HepG2 (cell line): ENCODE measurements at regions not wholly inside any gene's neighbourhood (a gene's known extent, or its start where the extent isn't known, plus 50 kb on each side); places are given as distances from the start of the nearest gene placed in this dataset.

Experiments
- ATAC-seq: fragments of 200-7000 bp; cut with Tn5 transposase; 3 replicates; pipeline ENCODE4 v1.9.1; 2020; ENCODE audit warnings: mild to moderate bottlenecking, moderate library complexity
- BruUV-seq: library from RNA; stranded (reverse); fragments of 400-500 nt; replicated peaks from 2 replicates; lab custom pipeline; 2021; lab: Mats Ljungman, UMichigan
- CTCF ChIA-PET: fragments of 300-600 bp; formaldehyde crosslinking; extraction: SDS; loops from one replicate; lab custom pipeline; 2021; ENCODE audit warnings: low total read pairs, inconsistent platforms, low intra/inter-chr PET ratio; lab: Yijun Ruan, JAX
- POLR2A ChIA-PET: fragments of 350-600 bp; sonication (Branson Sonifier 250); formaldehyde crosslinking; loops from one replicate; lab custom pipeline; 2020; ENCODE audit warnings: antibody characterized with exemption, inconsistent platforms; lab: Yijun Ruan, JAX
- DNase-seq: peaks from one replicate; pipeline ENCODE4 v3.0.0-alpha.2; 2015; ENCODE audit warnings: low spot score
- FAIRE-seq: peaks from 3 replicates; lab custom pipeline; 2011; peaks lifted over from hg19 to GRCh38; lab: Jason Lieb, UNC
- H2AFZ ChIP-seq: one replicate; pipeline ENCODE4 v1.6.1; 2011; ENCODE audit warnings: low read length, inconsistent platforms
- H3K27ac ChIP-seq: fragments of 300-600 bp; 3 replicates; pipeline ENCODE4 v1.8.0; 2011; ENCODE audit warnings: mixed run types, mild to moderate bottlenecking, mixed read lengths, low read length, inconsistent platforms; ENCODE audit not compliant: insufficient read depth; ENCODE audit errors: extremely low read length
- H3K27me3 ChIP-seq, 2 experiments: fragments of 200-600 bp in 1 of 2; 2 replicates in 1 of 2; 3 replicates in 1 of 2; pipeline versions ENCODE4 v1.6.0 to v1.8.0; 2011; ENCODE audit warnings: low read length in 2 of 2, mild to moderate bottlenecking in 2 of 2, moderate library complexity in 2 of 2, inconsistent platforms in 1 of 2; ENCODE audit not compliant: insufficient read depth in 2 of 2, control insufficient read depth in 1 of 2
- H3K36me3 ChIP-seq, 2 experiments: fragments of 200-600 bp in 1 of 2; replicated peaks in 1 of 2; 2 replicates in 1 of 2; 3 replicates in 1 of 2; pipeline versions ENCODE4 v1.5.1 to v1.8.0; 2011; ENCODE audit warnings: low read length in 2 of 2, inconsistent platforms in 1 of 2; ENCODE audit not compliant: insufficient read depth in 2 of 2, control insufficient read depth in 1 of 2
- H3K4me1 ChIP-seq: 2 replicates; pipeline ENCODE4 v1.5.1; 2012; ENCODE audit warnings: low read length, inconsistent platforms; ENCODE audit not compliant: insufficient read depth
- H3K4me2 ChIP-seq: 2 replicates; pipeline ENCODE4 v1.6.0; 2011; ENCODE audit warnings: low read depth, low read length, inconsistent platforms
- H3K4me3 ChIP-seq, 3 experiments: fragments of 200-600 bp in 1 of 3; sonication (generic), shearing (Covaris generic) in 1 of 3; replicated peaks in 1 of 3; 2 replicates each; pipeline ENCODE4 v1.5.1; 2011 to 2016; ENCODE audit warnings: low read length in 3 of 3, inconsistent platforms in 2 of 3, low read depth in 2 of 3, mild to moderate bottlenecking in 2 of 3, control low read depth in 1 of 3, mixed read lengths in 1 of 3; ENCODE audit not compliant: insufficient read depth in 1 of 3
- H3K79me2 ChIP-seq: one replicate; pipeline ENCODE4 v1.6.1; 2011; ENCODE audit warnings: low read length, inconsistent platforms; ENCODE audit not compliant: insufficient read depth
- H3K9ac ChIP-seq: 2 replicates; pipeline ENCODE4 v1.6.0; 2011; ENCODE audit warnings: mild to moderate bottlenecking, low read depth, low read length, inconsistent platforms; ENCODE audit not compliant: insufficient read depth
- H3K9me3 ChIP-seq: 2 replicates; pipeline ENCODE4 v1.5.1; 2012; ENCODE audit warnings: mild to moderate bottlenecking, low read length
- H4K20me1 ChIP-seq: 2 replicates; pipeline ENCODE4 v1.6.0; 2011; ENCODE audit warnings: inconsistent platforms, mild to moderate bottlenecking, low read length, moderate library complexity; ENCODE audit not compliant: insufficient read depth
- MED13 ChIP-seq: sonication (generic); formaldehyde crosslinking; IDR thresholded peaks from 2 replicates; pipeline ENCODE4 v1.5.0; 2020; ENCODE audit warnings: missing genetic modification reagents
- REXO4 ChIP-seq: sonication (generic); formaldehyde crosslinking; IDR thresholded peaks from 2 replicates; pipeline ENCODE4 v1.8.0; 2022; ENCODE audit warnings: missing genetic modification reagents, mild to moderate bottlenecking, borderline replicate concordance
- SIX4 ChIP-seq: sonication (generic); formaldehyde crosslinking; IDR thresholded peaks from 2 replicates; pipeline ENCODE4 v1.4.0; 2020; ENCODE audit warnings: missing genetic modification reagents
- SMAD1 ChIP-seq: sonication (generic); formaldehyde crosslinking; IDR thresholded peaks from 2 replicates; pipeline ENCODE4 v1.4.0; 2020; ENCODE audit warnings: missing genetic modification reagents, low read depth, mild to moderate bottlenecking, borderline replicate concordance
- SMYD3 ChIP-seq: sonication (generic); formaldehyde crosslinking; IDR thresholded peaks from 2 replicates; pipeline ENCODE4 v1.8.1; 2023; ENCODE audit warnings: mild to moderate bottlenecking, missing genetic modification reagents
- ZMYM3 ChIP-seq: sonication (generic); formaldehyde crosslinking; IDR thresholded peaks from 2 replicates; pipeline ENCODE4 v1.5.1; 2020; ENCODE audit warnings: mild to moderate bottlenecking, missing genetic modification reagents
- ZNF644 ChIP-seq: IDR thresholded peaks from 2 replicates; pipeline ENCODE4 v1.6.1; 2016; ENCODE audit warnings: low read depth
- WGBS: methylation state at CpG from one replicate; pipeline ENCODE4 v1.1.6; 2017; ENCODE audit warnings: low lambda C conversion rate; 5-methylcytosine and 5-hydroxymethylcytosine counted together
- in situ Hi-C: cut with HindIII; loops from 2 replicates; pipeline ENCODE4 v1.10.0; 2017; ENCODE audit warnings: low pct_unique_long_range_greater_than_20kb; ENCODE audit not compliant: extremely low pct_ligation_motif_present
- intact Hi-C: fragments of 100-400 bp; cut with micrococcal nuclease; formaldehyde crosslinking; loops from one replicate; pipeline ENCODE4 v1.10.0; 2022; ENCODE audit not compliant: unreplicated experiment
- TF ChIP-seq, protein P1 (sequence below), 2 experiments: fragments of 450-650 bp in 1 of 2; sonication (generic) in 1 of 2; formaldehyde crosslinking in 1 of 2; IDR thresholded peaks; 2 replicates each; pipeline versions ENCODE4 v1.6.1 to v1.8.0; 2016 to 2022; ENCODE audit warnings: antibody characterized with exemption in 1 of 2, mild to moderate bottlenecking in 1 of 2, missing genetic modification reagents in 1 of 2
- TF ChIP-seq, protein P2 (sequence below): sonication (generic); formaldehyde crosslinking; IDR thresholded peaks from 2 replicates; pipeline ENCODE4 v1.4.0; 2020; ENCODE audit warnings: missing genetic modification reagents
- TF ChIP-seq, protein P3 (sequence below): sonication (generic); formaldehyde crosslinking; IDR thresholded peaks from 2 replicates; pipeline ENCODE4 v1.4.0; 2020; ENCODE audit warnings: missing genetic modification reagents

DNA sequence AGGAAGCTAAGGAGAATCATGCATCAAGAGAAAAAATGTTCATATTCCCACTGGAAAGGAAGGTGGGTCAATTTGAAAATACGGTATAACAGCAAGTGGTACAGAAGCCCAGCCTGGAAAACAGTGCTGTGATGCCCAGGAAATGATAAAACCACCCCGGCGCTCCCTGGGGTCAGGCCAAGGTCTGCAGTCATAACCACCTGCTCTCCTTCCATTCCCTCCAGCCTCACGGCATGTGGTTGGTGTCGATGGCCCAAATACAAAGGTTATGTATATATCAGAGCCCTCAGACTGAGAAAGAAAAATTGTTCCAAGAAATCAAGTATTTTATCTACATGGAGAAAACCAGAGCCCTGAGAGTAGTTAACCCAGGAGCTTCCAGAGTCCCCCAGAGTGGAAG, 208.1 kb upstream of the CDYL start:
- Histone ChIP-seq H3K4me3 (no peak overlapping the region), H3K4me1 (no peaks in the 10 kb centered on the region), H3K27ac (no peak overlapping the region), H3K79me2 (no peaks in the 10 kb centered on the region), H2AFZ (no peak overlapping the region), H3K4me2 (no peak overlapping the region), H3K27me3 (peaks cover 2 to 48% of the 10 kb centered on the region in 2 experiments; a peak in 3 of 5 replicates), H3K9ac (no peak overlapping the region), H3K36me3 (no peaks in the 10 kb centered on the region), H3K9me3 (peaks cover 26% of the 10 kb centered on the region), H4K20me1 (no peaks in the 10 kb centered on the region)
- POLR2A ChIA-PET = no interaction called here
- BruUV-seq = no TSS peak
- TF ChIP-seq, protein P1, sequence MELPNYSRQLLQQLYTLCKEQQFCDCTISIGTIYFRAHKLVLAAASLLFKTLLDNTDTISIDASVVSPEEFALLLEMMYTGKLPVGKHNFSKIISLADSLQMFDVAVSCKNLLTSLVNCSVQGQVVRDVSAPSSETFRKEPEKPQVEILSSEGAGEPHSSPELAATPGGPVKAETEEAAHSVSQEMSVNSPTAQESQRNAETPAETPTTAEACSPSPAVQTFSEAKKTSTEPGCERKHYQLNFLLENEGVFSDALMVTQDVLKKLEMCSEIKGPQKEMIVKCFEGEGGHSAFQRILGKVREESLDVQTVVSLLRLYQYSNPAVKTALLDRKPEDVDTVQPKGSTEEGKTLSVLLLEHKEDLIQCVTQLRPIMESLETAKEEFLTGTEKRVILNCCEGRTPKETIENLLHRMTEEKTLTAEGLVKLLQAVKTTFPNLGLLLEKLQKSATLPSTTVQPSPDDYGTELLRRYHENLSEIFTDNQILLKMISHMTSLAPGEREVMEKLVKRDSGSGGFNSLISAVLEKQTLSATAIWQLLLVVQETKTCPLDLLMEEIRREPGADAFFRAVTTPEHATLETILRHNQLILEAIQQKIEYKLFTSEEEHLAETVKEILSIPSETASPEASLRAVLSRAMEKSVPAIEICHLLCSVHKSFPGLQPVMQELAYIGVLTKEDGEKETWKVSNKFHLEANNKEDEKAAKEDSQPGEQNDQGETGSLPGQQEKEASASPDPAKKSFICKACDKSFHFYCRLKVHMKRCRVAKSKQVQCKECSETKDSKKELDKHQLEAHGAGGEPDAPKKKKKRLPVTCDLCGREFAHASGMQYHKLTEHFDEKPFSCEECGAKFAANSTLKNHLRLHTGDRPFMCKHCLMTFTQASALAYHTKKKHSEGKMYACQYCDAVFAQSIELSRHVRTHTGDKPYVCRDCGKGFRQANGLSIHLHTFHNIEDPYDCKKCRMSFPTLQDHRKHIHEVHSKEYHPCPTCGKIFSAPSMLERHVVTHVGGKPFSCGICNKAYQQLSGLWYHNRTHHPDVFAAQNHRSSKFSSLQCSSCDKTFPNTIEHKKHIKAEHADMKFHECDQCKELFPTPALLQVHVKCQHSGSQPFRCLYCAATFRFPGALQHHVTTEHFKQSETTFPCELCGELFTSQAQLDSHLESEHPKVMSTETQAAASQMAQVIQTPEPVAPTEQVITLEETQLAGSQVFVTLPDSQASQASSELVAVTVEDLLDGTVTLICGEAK (IDR thresholded peaks at IDR 0.05) = no peak
- TF ChIP-seq, protein P1 (CRISPR knock-in tag; IDR thresholded peaks at IDR 0.05) = no peak
- TF ChIP-seq, protein P2, sequence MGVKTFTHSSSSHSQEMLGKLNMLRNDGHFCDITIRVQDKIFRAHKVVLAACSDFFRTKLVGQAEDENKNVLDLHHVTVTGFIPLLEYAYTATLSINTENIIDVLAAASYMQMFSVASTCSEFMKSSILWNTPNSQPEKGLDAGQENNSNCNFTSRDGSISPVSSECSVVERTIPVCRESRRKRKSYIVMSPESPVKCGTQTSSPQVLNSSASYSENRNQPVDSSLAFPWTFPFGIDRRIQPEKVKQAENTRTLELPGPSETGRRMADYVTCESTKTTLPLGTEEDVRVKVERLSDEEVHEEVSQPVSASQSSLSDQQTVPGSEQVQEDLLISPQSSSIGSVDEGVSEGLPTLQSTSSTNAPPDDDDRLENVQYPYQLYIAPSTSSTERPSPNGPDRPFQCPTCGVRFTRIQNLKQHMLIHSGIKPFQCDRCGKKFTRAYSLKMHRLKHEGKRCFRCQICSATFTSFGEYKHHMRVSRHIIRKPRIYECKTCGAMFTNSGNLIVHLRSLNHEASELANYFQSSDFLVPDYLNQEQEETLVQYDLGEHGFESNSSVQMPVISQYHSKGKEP (CRISPR knock-in tag) = no peak
- TF ChIP-seq MED13 = no peak
- TF ChIP-seq ZNF644 (CRISPR knock-in tag) = no peak
- TF ChIP-seq, protein P3, sequence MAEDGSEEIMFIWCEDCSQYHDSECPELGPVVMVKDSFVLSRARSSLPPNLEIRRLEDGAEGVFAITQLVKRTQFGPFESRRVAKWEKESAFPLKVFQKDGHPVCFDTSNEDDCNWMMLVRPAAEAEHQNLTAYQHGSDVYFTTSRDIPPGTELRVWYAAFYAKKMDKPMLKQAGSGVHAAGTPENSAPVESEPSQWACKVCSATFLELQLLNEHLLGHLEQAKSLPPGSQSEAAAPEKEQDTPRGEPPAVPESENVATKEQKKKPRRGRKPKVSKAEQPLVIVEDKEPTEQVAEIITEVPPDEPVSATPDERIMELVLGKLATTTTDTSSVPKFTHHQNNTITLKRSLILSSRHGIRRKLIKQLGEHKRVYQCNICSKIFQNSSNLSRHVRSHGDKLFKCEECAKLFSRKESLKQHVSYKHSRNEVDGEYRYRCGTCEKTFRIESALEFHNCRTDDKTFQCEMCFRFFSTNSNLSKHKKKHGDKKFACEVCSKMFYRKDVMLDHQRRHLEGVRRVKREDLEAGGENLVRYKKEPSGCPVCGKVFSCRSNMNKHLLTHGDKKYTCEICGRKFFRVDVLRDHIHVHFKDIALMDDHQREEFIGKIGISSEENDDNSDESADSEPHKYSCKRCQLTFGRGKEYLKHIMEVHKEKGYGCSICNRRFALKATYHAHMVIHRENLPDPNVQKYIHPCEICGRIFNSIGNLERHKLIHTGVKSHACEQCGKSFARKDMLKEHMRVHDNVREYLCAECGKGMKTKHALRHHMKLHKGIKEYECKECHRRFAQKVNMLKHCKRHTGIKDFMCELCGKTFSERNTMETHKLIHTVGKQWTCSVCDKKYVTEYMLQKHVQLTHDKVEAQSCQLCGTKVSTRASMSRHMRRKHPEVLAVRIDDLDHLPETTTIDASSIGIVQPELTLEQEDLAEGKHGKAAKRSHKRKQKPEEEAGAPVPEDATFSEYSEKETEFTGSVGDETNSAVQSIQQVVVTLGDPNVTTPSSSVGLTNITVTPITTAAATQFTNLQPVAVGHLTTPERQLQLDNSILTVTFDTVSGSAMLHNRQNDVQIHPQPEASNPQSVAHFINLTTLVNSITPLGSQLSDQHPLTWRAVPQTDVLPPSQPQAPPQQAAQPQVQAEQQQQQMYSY = no peak
- no peak for TF ChIP-seq ZMYM3 (CRISPR knock-in tag)
- no peak for TF ChIP-seq SMYD3 (CRISPR knock-in tag)
- no peak for TF ChIP-seq REXO4 (CRISPR knock-in tag)
- TF ChIP-seq SMAD1 (CRISPR knock-in tag) = no peak
- TF ChIP-seq SIX4 (CRISPR knock-in tag) = no peak
- ATAC-seq = no peak
- DNase-seq = no peak
- intact Hi-C loops (no loop called here), in situ Hi-C loops (no loop called here)
- 17% methylated on average over 5 of the region's 5 CpGs for WGBS
- no peak for FAIRE-seq
- CTCF ChIA-PET = no interaction called here
